HG03439 (cell line): ENCODE measurements at regions not wholly inside any gene's neighbourhood (a gene's known extent, or its start where the extent isn't known, plus 50 kb on each side); places are given as distances from the start of the nearest gene placed in this dataset.

Experiments
- ATAC-seq: cut with Tn5 transposase; IDR thresholded peaks from one replicate; pipeline ENCODE4 v1.9.1; 2021; ENCODE audit warnings: mild to moderate bottlenecking, moderate library complexity; ENCODE audit not compliant: unreplicated experiment

DNA sequence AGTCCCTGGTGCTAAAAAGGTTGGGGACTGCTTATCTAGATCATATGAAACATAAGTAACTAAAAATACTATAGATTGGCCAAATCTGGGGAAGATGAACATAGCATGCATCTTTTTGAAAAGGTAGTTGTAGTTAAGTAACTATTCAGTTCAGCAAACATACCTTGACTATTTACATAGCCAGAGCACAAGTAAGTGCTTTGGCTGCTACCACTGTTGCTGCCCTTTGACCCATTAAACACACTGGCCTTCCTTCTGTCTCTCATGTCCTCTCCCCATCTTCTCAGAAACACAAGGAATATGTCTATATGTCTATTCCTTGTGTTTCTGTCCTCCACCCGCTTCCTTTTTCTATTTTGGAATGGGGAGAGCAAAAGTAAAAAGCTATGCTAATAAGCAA lies 87.9 kb upstream of the SPRY1 start:
- ATAC-seq = no peak

DNA sequence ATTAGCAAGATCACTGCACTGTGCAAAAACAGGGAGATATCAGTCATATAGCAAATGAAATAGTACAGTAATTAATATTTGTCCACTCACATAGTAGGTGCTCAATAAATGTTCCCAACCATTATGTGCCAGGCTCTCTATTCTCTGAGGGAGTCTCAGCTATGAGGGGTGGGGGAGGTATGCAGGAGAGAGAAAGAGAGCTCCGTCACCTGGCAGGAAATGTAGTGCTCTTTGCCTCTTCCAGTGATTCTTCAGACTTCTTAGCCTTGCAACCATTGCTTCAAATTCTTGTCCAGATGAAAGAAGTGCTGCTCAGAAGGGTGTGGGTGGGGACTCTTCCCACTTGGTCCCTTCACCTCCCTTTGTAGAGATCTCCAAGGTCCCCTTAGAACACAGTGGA lies 84.5 kb upstream of the SPRY1 start:
- ATAC-seq = no peak

DNA sequence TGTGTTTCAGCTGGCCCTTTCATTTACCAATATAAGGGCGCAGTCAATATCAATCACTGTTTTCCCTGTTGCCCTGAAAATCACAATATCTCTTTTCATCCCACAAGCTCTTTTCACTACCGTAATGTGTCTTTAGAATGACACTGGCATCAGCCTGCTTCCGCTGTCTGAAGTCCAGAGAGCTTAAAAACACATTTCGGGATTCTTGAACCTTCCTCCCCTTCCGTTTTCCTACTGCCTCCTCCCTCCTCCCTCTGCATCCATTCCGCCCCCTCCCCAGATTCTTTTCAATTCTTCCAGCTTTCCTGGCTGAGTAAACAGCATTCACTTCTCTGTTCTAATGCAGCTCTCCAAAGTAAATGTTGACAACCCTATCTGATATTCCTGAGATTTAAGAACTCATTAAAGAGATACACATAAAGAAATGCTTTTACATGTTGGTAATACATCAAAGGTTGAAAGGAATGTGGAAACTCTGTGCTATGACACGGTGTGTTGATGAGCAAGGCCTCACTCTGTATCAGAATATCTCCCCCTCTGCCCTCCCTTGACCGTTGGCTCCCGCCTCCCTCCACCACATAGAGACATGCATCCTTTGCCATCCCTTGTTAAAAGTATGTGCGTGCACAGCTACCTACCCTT lies 83.5 kb upstream of the SPRY1 start:
- no peak for ATAC-seq

DNA sequence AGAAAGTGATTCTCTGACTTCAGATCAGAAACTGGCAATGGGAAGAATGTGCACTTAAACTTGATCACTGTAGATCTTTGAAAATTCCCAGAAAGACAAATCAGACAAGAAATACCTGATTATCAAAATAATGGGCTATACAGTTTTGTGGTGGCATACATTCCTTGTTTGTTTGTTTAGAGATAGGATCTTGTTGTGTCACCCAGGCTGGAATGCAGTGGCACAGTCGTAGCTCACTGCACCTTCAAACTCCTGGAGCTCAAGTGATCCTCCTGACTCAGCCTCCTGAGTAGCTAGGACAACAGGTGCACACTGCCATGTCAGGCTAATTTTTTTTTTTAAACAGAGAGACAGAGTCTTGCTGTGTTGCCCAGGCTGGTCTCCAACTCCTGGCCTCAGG lies 81.0 kb upstream of the SPRY1 start:
- ATAC-seq = no peak

DNA sequence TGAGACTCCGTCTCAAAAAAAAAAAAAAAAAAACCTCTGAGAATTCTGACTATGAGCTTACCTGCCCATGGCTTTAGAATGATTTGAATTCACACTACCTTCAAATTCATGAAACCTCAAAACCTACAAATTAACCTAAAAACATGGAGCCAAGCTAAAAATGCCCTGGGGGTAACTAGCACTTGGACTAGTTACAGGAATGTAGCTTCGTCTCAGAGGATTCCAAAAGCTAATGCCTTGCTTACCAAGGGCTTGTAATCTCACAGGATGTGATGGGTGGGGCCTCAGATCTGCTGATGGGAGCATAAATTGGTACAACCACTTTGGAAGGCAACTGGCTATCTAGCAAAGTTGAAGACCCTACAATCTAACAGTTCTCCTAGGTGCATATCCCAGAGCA lies 79.4 kb upstream of the SPRY1 start:
- no peak for ATAC-seq

DNA sequence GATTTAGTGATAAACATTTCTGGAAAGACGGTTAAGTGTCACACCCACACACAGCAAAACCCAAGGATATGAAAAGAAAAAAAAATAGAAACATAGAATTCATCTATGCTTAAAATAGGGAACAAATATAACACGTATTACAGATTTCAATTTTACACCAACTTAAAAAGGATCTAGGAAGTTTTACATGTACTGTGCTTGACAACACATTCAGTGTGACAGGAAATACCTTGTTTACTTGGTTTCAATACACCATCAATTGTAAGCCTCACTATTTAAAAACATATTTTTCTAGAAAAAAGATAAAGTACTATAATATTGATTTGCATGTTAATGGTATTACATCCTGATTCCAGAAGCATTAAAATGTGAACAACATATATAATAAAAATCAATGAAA lies 77.0 kb upstream of the SPRY1 start:
- ATAC-seq = no peak

DNA sequence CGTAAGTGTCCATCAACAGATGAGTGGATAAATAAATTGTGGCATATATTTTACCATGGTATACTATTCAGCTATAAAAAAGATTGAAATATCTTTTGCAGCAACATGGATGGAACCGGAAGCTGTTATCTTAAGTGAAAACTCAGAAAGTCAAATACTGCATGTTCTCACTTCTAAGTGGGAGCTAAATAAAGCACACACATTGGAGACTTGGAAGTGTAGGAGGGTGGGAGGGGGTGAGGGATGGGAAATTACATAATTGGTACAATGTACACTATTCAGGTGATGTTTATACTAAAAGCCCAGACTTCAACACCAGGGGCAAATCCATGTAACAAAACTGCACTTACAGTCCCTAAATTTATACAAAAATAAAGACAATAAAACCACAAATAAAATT lies 72.6 kb upstream of the SPRY1 start:
- ATAC-seq = no peak

DNA sequence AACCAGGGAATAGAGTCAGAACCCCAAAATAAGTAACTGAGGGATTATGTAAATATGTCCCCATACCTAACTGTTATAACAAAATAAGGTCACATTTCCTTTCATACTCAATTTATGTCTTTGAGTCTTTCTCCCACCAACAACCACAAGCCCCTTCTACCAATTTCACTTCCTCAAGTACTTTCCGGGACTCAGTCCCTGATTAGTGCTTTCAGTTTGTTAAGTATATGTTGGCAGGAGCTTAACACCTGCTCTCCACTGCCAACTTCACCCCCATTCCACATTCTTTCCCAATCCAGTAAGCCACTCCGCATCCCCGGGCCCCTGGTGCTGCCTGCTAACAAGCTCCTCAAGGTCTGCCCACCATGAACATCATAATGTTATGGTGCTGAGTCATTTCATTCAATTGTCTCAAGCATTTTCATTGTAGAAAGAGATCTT lies 71.3 kb upstream of the SPRY1 start:
- ATAC-seq = peak; percentile 87

DNA sequence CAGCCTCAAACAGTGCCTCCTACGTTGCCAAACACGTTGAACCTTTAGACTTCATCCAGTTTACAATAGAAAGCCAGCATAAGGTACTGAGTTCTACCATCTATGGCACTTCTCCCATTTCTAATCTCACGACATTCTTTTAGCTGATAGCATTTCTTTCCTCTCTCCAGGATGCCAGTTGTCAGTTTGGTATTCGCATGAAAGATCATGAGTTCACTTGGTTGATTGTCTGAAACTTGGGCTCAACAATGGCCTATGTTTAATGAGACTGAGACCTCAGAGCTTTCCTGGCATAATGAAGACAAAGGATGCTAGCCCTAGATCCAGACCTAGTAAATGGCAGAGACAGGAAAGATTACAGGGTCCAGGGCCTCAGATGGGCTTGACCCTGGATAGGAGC lies 69.2 kb upstream of the SPRY1 start:
- no peak for ATAC-seq

DNA sequence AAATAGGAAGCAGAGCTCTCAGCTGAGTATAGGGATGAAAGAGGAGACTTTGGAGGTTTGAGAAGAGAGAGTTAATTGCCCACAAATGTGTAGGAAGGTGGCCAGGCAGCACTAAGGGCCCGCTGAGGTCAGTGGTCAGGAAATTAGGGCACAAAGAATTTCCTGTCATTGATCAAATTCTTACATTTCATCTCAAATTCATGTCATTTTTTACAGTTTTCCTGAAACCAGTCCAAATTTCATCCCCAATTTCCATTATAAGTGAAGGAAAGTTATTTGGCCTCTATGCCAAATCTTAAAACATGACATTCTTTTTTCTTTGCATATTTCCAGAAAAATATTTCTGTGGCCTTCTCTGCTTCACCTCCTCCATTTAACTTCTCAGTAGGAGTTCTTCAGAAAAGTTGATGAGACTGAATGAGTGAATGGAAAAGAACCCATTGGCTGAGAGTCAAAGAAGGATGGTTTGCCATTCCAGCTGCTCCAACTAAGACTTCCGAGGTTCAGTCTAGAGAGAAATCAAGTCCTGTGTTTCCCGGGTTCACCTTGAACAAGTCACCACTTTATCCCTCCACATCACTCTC lies 68.7 kb upstream of the SPRY1 start:
- ATAC-seq = no peak

DNA sequence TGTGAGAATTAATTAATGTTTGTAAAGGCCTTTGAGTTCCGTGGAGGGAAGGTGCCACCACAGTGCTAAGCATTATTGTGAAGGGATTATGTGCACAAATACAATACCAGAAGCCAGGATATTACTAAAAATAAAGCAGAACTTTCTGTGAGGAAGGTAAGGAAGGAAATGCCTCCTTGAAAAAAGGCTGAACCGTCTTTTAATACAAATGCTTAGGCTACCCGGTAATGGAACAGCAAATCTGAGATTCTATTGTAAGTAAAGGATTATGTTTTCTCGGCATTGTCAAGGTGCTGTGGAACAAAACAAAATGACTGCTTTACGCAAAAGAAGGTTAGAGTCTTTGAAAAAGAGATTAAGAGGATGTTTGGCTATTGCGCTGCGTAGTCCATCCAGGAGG lies 57.9 kb upstream of the SPRY1 start:
- no peak for ATAC-seq

DNA sequence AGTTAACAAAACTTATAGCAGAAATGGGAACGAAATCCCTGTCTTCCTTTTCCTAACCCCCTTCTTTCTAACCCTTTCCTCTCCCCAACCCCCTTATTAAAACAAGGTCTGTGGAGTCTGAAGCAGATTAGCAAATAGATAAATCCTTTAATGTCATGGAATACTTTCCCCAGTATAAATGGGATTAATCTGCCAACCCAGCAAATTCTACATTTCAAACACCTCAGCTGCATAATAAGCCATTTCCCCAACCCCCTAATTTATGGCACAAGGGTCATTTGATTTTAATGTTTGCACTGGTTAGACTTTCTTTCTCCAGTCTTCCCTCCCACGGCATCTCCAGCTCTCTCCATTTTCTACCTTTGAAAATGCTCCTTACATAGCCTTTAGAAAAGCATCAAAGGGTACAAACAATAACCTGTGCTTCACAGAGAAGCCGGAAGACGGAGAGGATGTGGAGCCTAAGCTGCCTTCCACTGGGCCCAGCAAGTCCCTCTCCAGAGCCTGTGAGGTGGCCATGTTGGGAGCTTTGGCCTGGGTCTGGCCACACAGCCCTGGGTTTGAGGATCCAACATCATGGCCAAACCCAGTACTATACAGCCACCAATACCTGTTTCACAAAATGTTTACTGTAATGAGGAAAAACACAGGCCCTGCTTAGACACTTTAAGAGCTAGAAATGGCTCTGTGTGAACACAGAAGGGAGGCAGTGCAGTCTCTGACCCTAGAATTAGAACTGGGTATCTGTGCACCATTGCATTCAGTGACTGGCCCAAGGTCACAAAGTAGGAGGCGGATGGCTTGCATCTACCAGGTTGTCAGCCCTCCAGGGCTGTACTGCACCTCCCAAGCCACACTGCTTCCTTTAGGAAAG lies 56.9 kb upstream of the SPRY1 start:
- no peak for ATAC-seq

DNA sequence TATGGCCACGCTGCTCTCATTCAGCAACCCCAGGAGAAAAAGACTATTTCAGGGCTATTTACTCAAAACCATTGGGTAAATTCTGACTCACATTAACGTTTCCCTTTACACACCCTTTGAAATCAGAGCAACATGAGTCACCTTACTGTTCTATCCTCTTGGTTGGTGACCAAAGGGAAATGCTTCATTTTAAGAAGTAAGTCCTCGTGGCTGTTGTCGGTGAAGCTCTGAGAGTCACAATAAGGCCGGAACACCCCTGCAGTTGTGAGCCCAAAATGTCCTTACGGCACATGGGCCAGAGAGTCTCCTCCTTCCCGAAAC lies 56.3 kb upstream of the SPRY1 start:
- no peak for ATAC-seq

DNA sequence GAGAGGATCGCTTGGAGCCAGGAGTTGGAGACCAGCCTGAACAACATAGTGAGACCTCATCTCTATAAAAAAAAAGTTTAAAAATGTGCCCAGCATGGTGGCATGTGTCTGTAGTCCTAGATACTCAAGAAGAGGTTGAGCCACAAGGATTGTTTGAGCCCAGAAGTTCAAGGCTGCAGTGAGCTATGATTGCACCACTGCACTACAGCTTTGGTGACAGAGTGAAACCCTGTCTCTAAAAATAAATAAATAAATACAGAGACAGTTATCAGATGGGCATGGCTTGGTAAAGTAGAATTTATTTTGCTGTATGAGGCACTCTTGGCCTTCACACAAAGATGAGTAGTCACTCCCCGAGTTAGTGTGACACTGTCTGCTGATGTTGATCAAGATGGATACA lies 54.1 kb upstream of the SPRY1 start:
- ATAC-seq = no peak

DNA sequence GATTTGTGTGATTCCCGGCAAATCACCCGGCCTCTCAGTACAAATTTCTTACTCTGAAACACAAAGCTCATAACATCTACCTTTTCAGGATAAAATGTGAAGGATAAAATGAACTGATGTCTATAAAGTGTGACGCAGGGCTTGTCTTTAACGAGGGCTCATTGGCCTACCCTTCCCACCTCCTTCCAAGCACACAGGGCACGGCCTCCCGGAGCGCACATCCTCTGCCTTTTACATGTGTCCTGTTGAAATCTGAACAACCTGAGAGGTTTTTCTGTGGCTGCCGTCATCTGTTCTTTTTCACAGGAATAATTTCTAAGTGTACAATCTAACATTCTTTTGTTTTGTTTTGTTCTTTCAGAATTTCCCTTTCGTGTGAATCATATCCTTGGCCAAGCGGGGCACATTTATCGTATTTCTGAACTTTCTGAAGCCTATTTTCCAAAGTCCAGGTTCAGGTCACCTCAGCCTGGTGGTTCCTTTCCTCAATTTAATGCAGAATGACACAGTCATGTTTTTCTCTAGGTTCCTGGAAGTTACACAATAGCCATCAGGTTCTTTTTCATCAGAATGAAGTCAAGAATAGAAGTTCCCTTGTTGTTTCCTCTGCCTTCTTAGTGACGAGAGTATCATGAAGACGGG lies 53.1 kb upstream of the SPRY1 start:
- no peak for ATAC-seq

DNA sequence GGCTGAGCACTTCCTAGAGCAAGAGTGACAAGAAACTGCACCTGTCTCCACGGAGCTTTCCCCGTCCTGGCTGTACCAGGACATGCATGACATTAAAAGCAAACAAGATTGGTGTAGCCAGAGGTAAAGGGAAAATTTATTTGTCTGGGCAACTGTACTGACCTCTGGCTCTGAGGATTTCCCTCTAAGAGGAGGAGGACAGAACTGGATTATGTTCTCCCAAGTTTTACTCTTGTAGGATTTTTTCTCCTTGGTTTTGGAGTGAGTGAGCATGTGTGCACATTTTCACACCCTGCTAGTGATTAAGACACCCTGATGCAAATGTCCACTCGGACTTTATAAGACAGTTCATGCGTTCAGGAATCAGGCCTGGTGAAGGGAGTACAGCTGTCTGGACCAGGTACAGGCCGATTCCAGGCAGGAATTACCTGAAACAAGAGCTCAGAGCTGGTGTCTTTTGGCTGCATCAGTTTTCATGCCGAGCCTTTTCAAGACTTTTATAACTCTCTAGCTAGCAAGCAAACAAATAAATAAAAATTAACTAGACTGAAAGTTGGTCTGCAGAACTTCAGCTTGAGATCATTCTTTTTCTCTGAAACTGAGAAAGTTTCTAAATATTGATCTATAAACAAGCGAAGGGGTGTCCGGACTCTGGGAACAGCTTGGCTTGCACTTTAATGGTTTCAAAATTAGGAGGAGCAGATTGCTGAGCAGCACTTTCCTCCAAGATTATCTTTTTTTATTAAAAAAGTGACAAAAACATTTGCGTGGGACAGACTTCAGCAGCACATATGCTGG lies 51.3 kb upstream of the SPRY1 start:
- no peak for ATAC-seq

DNA sequence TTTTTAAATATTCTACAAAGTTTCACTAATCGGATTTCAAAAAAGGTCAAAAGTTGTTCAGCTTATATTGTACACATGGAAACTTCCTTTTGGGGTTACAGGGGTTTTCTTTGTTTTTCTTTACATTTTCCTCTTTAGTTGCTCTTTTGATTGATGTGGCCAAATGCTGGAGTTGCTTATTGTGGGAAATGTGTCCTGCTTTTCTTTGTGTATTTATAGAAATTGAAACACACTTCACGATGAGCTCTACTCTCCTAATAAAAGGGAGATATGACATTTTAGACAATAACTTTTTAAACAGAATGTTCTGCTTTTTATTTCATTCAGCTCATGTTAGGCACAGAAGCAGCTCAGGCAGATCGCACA lies 50.7 kb upstream of the SPRY1 start:
- ATAC-seq = no peak

DNA sequence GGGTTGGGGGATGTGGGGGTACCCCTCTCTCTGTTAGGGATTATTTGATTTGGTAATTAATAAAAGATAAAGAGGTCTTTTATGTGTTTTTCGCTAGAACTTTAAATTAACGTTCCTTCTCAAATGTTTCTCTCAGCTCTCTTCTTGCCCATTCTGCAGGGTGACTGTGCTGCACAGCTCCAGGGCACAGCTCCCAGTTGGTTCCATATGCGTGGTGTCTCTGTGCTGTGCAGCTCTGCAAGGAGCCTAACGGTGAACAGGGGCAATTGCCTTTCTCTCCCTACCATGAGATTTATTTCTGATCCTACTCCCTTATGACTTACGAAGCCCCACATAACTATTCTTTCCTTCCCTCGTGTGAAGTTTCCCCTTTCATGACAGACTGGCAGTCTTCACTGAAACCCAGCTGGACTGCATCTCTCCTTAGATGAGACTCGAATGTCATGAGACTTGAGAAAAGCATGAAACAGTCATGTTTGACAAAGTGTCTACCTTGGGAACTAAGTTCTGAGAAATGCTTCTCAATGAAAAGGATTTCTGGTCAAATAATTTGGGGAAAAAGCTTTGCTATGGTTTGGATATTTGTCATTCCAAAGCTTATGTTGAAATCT lies 50.2 kb upstream of the SPRY1 start:
- ATAC-seq = no peak
